Right cardiac atrium (tissue), 5 donors: ENCODE measurements at regions not wholly inside any gene's neighbourhood (a gene's known extent, or its start where the extent isn't known, plus 50 kb on each side); places are given as distances from the start of the nearest gene placed in this dataset.
A peak's percentile ranks its signal among the peaks of the same experiment; 100 is the strongest.

Source experiments
- ATAC-seq, 2 donors: fragments of 200-7000 bp; cut with Tn5 transposase; one replicate each; pipeline versions ENCODE4 v1.8.0 to v1.9.1; 2020; ENCODE audit warnings: moderate library complexity in 2 of 2, mild to moderate bottlenecking in 1 of 2
- DNase-seq, 3 donors: peaks; one replicate each; pipeline ENCODE4 v3.0.0-alpha.2; 2020
- H3K27ac ChIP-seq: one replicate; pipeline ENCODE4 v1.5.1; 2013; ENCODE audit warnings: mild to moderate bottlenecking, low read length, control low read depth, moderate library complexity
- H3K27me3 ChIP-seq: one replicate; pipeline ENCODE4 v1.6.1; 2013; ENCODE audit not compliant: control insufficient read depth, insufficient read depth
- H3K4me1 ChIP-seq: one replicate; pipeline ENCODE4 v1.6.1; 2013; ENCODE audit warnings: low read length; ENCODE audit not compliant: control insufficient read depth, insufficient read depth
- H3K4me3 ChIP-seq: one replicate; pipeline ENCODE4 v1.5.1; 2013; ENCODE audit warnings: low read length, control low read depth
- H3K9me3 ChIP-seq: one replicate; pipeline ENCODE4 v1.6.1; 2013; ENCODE audit warnings: low read length; ENCODE audit not compliant: control insufficient read depth
- whole genome bisulfite sequencing: extraction: QIAGEN DNeasy Blood & Tissue Kit; methylation state at CpG from one replicate; pipeline ENCODE4 v1.1.7; 2013; 5-methylcytosine and 5-hydroxymethylcytosine counted together
- intact Hi-C, 4 donors: fragments of 100-400 bp; cut with DNase I; formaldehyde crosslinking; loops; one replicate each; pipeline versions ENCODE4 v1.11.0 to v1.14.0; 2022 to 2023
- donor health status: healthy with polysubstance abuse.
- donor health status: DM: no; HTN: yes; CAD: no.
- donor health status: DM: no; HTN: no; CAD: no.
- donor health status: DM: no; HTN: yes; CAD: no; lungs with severe emphysema.
- donor health status: DM: yes; HTN: yes; CAD: no.

DNA sequence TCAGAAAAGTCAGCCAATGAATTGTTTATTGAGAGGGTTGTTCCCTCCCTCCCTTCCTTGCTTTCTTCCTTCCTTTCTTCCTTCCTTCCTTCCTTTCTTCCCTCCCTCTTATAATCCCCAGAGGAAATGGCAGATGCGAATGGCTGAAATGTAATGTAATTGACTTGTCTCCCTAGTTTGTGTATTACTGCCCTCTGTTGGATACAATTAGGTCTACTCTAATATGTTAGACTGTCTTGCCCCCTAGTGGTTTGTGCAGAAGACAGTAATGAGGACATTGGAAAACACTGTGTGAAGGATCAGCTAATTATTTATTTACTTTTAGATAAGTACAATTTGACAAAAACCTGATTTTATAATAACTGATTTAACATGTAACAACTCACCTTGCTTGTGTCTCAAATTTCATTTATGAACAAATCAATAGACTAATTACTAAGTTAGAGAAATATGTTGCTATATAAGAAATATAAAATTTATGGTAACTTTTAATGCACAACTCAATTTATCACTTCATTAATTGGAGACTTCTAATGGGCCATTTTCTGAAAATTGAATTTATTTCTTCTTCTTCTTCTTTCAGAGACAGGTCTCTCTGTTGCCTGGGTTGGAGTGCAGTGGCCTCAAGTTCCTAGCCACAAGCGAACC is 229.8 kb upstream of the LRIG3 start:
- H3K27ac ChIP-seq = no peak overlapping the region
- ATAC-seq = peak; percentile 91 to 93
- H3K4me1 ChIP-seq = no peaks in the 10 kb centered on the region
- H3K4me3 ChIP-seq = no peak overlapping the region
- H3K27me3 ChIP-seq = no peaks in the 10 kb centered on the region
- WGBS = 46% methylated on average over 2 of the region's 2 CpGs
- H3K9me3 ChIP-seq = no peaks in the 10 kb centered on the region
- intact Hi-C loops = loop anchor here (5.0 to 10.0 kb wide), 8 partner anchors 38 to 1165 kb away; no protein-coding TSS in a partner anchor
- DNase-seq = no peak

DNA sequence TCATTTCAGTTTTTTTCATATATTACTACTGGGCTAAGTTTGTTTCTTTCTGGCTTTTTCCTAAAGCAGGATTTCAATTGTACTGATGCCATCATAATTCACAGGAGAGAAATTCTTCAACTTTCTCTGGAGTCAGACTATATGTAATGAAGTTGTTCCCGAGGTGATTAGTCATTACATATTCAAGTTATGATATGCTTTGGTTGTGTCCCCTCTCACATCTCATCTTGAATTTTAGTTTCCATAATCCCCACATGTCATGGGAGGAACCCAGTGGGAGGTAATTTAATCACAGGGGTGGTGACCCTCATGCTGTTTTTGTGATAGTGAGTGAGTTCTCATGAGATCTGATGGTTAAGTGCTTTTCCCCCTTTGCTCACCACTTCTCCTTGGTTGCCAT is 227.5 kb upstream of the LRIG3 start:
- intact Hi-C loops = no loop called here
- 85% methylated on average over 1 of the region's 1 CpG for WGBS
- ATAC-seq = no peak

DNA sequence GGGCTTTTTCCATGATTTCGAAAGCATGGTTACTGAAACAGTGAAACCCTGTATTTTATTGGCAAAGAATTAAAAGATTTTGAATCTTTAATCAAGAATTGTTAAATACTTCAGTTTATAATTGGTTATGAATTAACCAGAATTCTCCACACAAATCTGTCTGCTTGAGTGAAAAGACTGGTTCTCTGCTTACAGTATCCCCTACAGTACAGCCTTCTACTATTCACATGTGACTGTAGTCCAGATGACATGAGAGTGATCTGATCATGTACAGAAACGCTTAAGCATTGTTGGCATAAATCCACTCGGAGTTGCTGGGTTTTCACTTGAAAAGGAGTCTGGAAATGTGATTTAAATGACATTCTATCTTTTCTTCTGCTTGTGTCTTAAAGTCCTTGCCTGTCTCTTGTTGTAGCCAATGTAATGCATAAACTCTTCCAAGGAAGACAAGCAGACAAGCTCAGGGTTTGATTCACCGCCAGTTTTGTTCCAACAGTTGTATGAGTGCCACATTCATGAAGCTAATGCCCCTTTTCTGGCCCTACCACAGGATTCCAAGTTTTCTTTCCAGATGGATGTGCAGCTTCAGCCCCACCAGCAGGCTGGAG is 222.0 kb upstream of the LRIG3 start:
- Histone ChIP-seq H3K9me3 (no peaks in the 10 kb centered on the region), H3K27me3 (no peaks in the 10 kb centered on the region), H3K4me1 (no peaks in the 10 kb centered on the region), H3K27ac (no peak overlapping the region), H3K4me3 (no peak overlapping the region)
- ATAC-seq (no peak), DNase-seq (peak in 1 of 3 donors; percentile 39)
- intact Hi-C loops = no loop called here
- WGBS = 54% methylated on average over 4 of the region's 4 CpGs

More for the DNA sequence above, 227.5 kb upstream of the LRIG3 start:
- Histone ChIP-seq H3K4me1 (no peaks in the 10 kb centered on the region), H3K27ac (no peak overlapping the region), H3K9me3 (no peaks in the 10 kb centered on the region), H3K27me3 (no peaks in the 10 kb centered on the region), H3K4me3 (no peak overlapping the region)
- no peak for DNase-seq

DNA sequence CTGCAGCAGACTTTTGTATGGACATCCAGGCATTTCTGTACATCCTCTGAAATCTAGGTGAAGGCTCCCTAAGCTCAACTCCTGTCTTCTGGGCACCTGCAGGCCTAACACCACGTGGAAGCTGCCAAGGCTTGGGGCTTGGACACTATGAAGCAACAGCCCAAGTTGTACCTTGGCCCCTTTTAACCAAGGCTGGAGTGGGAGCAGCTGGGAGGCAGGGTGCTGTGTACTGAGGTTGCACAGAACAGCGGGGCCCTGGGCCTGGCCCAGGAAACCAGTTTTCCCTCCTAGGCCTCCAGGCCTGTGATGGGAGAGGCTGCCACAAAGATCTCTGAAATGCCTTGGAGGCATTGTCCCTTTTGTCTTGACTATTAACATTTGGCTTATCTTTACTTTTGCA is 214.4 kb upstream of the LRIG3 start:
- Histone ChIP-seq H3K4me1 (no peaks in the 10 kb centered on the region), H3K27me3 (no peaks in the 10 kb centered on the region), H3K4me3 (no peak overlapping the region), H3K9me3 (no peaks in the 10 kb centered on the region), H3K27ac (no peak overlapping the region)
- DNase-seq (no peak), ATAC-seq (no peak)
- intact Hi-C loops = no loop called here
- 38% methylated on average over 2 of the region's 2 CpGs for WGBS

DNA sequence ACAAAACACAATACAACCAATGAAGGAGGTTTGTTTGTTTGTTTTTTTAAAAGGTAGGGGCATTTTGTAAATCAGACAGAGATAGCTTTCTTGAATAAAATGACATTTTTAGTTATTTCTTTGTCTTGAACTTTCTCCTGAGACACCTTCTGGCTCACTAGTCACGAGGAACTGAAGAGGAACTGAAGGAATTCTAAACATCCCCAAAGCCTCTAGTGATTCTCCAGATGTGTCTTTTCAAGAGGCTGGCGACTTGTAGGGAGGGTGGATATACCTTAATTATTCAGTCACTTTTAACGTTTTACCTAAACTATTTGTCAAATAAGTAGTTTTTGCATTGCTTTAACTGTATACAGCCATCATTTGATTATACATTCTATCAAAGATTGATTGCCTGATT is 211.2 kb upstream of the LRIG3 start:
- intact Hi-C loops = no loop called here
- 55% methylated on average over 3 of the region's 3 CpGs for WGBS
- H3K27me3 ChIP-seq = no peaks in the 10 kb centered on the region
- no peak for ATAC-seq
- H3K27ac ChIP-seq = no peak overlapping the region
- H3K4me1 ChIP-seq = no peaks in the 10 kb centered on the region
- H3K4me3 ChIP-seq = no peak overlapping the region
- DNase-seq = no peak
- H3K9me3 ChIP-seq = no peaks in the 10 kb centered on the region

DNA sequence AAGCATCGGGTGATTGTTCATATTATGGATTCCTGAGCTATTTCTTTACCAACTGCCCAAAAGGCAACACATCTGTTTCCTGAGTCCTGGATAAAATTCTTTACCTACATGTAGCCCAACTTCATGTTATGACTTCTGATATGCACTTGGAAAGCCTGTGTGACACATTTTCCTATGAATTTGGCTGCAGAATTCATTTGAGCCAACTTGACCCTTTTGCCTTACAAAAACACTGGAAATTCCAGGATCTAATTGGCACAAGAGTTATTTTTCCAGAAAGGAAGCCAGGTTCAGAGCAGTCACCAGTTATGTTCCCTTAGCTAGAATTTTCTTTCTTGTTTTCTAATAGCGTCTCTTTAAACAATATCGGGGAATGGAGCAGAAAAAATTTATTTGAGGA is 202.5 kb upstream of the LRIG3 start:
- Histone ChIP-seq H3K4me1 (no peaks in the 10 kb centered on the region), H3K9me3 (no peaks in the 10 kb centered on the region), H3K4me3 (no peak overlapping the region), H3K27ac (no peak overlapping the region), H3K27me3 (no peaks in the 10 kb centered on the region)
- WGBS = 47% methylated on average over 3 of the region's 3 CpGs
- DNase-seq (no peak), ATAC-seq (peak; percentile 70 to 89)
- intact Hi-C loops = no loop called here

DNA sequence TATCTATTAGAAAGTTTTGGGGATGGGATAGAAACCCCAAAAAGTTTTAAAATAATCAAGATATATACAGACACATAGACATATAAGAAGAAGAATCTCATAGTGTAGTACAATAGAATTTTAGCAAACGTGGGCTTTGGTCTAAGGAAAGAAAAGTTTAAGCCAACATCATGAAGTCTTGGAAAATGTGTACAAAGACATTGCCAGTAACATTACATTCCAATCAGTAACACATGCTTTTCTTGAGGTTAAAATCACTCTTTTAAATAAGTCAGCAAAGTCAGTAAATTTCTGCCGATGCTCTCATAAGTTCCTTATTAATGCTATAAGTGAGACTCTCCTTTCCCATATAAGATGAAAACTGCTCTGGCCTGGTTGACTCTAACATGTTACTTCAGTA is 201.1 kb upstream of the LRIG3 start:
- no peaks in the 10 kb centered on the region for H3K9me3 ChIP-seq
- DNase-seq = no peak
- H3K4me1 ChIP-seq = no peaks in the 10 kb centered on the region
- no peak for ATAC-seq
- intact Hi-C loops = no loop called here
- H3K4me3 ChIP-seq = no peak overlapping the region
- H3K27ac ChIP-seq = no peak overlapping the region
- H3K27me3 ChIP-seq = no peaks in the 10 kb centered on the region
- 65% methylated on average over 2 of the region's 2 CpGs for WGBS

DNA sequence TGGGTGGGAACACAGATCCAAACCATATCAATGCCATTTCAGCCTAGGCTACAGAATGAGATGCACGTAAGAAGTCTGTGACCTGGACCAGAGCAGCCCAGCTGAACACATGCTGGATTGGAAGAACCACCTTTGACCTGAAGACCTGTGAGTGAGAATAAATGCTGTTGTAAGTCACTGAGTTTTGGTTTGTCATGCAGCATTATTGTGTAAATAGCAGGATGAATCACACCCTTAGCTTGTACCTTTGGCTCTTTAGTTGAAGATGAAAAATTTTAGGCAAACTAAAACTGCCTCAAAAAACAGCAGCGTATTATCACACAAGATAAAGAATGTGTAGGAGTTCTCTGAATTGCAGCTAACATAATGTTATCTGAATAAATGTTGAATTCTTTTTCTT is 199.4 kb upstream of the LRIG3 start:
- no peaks in the 10 kb centered on the region for H3K9me3 ChIP-seq
- 77% methylated on average over 2 of the region's 2 CpGs for WGBS
- H3K4me1 ChIP-seq = no peaks in the 10 kb centered on the region
- DNase-seq (no peak), ATAC-seq (peak in 1 of 2 donors; percentile 38)
- no peak overlapping the region for H3K27ac ChIP-seq
- H3K27me3 ChIP-seq = no peaks in the 10 kb centered on the region
- H3K4me3 ChIP-seq = no peak overlapping the region
- intact Hi-C loops = no loop called here

DNA sequence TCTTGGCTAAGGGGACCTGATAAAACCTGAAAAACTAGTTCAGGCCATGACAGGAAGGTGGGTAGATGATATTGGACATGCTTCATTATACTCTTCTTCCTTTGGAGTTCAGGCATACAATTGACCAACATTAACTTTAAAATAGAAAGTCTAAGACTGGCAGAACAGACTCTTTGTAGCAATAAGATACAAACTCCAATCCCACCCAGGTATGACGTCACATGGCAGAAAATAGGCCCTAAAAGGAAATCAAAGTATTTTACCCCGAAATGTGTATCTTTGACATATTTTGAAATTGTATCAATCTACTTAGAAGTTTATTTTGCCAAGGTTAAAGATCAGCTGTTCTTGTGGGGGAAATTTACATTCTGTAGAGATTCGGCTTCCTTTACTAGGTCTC is 198.1 kb upstream of the LRIG3 start:
- H3K4me1 ChIP-seq = no peaks in the 10 kb centered on the region
- no peaks in the 10 kb centered on the region for H3K9me3 ChIP-seq
- DNase-seq (no peak), ATAC-seq (no peak)
- H3K27me3 ChIP-seq = no peaks in the 10 kb centered on the region
- 89% methylated on average over 3 of the region's 3 CpGs for WGBS
- intact Hi-C loops = no loop called here
- no peak overlapping the region for H3K27ac ChIP-seq
- H3K4me3 ChIP-seq = no peak overlapping the region

DNA sequence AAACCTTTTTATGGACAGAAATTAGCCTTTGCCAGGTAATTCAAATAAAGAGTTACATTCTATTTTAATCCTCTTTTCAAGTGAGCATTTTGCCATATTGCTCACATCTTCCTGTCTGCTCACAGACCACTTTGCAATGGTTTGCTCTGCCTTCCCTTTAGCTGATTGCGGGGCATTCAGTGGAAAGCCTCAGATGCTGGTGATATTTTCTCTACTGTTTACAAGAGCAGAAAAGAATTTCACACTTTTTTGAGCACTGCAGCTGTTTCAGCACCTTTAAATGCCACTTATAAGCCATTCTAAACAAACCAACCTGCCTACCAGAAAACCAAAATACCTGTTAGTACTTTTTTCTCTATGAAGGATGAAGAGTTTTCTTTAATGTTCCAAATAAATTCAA is 195.7 kb upstream of the LRIG3 start:
- DNase-seq (no peak), ATAC-seq (no peak)
- intact Hi-C loops = no loop called here
- H3K4me1 ChIP-seq = no peaks in the 10 kb centered on the region
- 87% methylated on average over 1 of the region's 1 CpG for WGBS
- H3K4me3 ChIP-seq = no peak overlapping the region
- no peaks in the 10 kb centered on the region for H3K9me3 ChIP-seq
- H3K27me3 ChIP-seq = no peaks in the 10 kb centered on the region
- H3K27ac ChIP-seq = no peak overlapping the region

DNA sequence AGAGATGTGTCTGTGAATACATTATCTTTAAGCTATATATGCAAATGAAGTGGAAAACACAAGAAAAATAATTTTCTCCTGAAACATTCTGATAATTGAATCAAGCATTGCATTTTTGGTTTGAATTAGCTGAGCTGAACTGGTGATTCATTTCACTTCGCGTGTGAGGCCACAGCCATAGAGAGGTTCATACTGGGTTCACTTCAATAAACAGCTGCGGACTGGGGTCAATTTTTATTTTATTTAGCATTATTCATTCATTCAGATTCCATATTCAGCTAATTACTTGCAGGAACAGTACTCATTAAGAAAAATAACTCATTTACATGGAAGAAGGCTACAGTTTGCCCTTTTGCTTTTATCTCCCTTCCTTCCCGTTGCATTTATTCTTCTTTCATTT is 195.2 kb upstream of the LRIG3 start:
- Histone ChIP-seq H3K27me3 (no peaks in the 10 kb centered on the region), H3K9me3 (no peaks in the 10 kb centered on the region), H3K4me3 (no peak overlapping the region), H3K27ac (no peak overlapping the region), H3K4me1 (no peaks in the 10 kb centered on the region)
- 90% methylated on average over 4 of the region's 4 CpGs for WGBS
- no peak for DNase-seq
- ATAC-seq = no peak
- intact Hi-C loops = no loop called here
